MM.1S (cell line): ENCODE measurements at regions not wholly inside any gene's neighbourhood (a gene's known extent, or its start where the extent isn't known, plus 50 kb on each side); places are given as distances from the start of the nearest gene placed in this dataset.

ENCODE experiments used
- DNase-seq: peaks from one replicate; pipeline ENCODE4 v3.0.0-alpha.2; 2015
- H2AFZ ChIP-seq: fragments of 300-600 bp; sonication (generic); 2 replicates; pipeline ENCODE4 v1.6.0; 2016; ENCODE audit warnings: antibody characterized with exemption, low read length
- H3F3A ChIP-seq: fragments of 300-600 bp; sonication (generic); 2 replicates; pipeline ENCODE4 v1.6.1; 2016; ENCODE audit warnings: mild to moderate bottlenecking, antibody characterized with exemption, low read length, moderate library complexity, mixed read lengths; ENCODE audit not compliant: insufficient read depth
- H3K27ac ChIP-seq: fragments of 300-600 bp; sonication (generic); 2 replicates; pipeline ENCODE4 v1.5.1; 2016; ENCODE audit warnings: mild to moderate bottlenecking, low read length
- H3K27me3 ChIP-seq: fragments of 300-600 bp; sonication (generic); replicated peaks from 2 replicates; pipeline ENCODE4 v1.6.0; 2016; ENCODE audit warnings: low read length; ENCODE audit not compliant: insufficient read depth
- H3K36me3 ChIP-seq: fragments of 300-600 bp; sonication (generic); replicated peaks from 2 replicates; pipeline ENCODE4 v1.6.1; 2016; ENCODE audit warnings: mild to moderate bottlenecking, low read length, mixed read lengths; ENCODE audit not compliant: insufficient read depth
- H3K4me1 ChIP-seq: fragments of 300-600 bp; sonication (generic); 2 replicates; pipeline ENCODE4 v1.6.1; 2016; ENCODE audit warnings: low read length, mixed read lengths
- H3K4me2 ChIP-seq: fragments of 300-600 bp; sonication (generic); 2 replicates; pipeline ENCODE4 v1.6.0; 2016; ENCODE audit warnings: low read depth, low read length
- H3K4me3 ChIP-seq: fragments of 300-600 bp; sonication (generic); 2 replicates; pipeline ENCODE4 v1.5.1; 2016; ENCODE audit warnings: low read length, mixed read lengths
- H3K79me2 ChIP-seq: fragments of 300-600 bp; sonication (generic); 2 replicates; pipeline ENCODE4 v1.6.1; 2016; ENCODE audit warnings: mixed run types, low read length, mixed read lengths
- H3K9ac ChIP-seq: fragments of 300-600 bp; sonication (generic); 2 replicates; pipeline ENCODE4 v1.6.1; 2016; ENCODE audit warnings: low read length, mixed read lengths
- H3K9me2 ChIP-seq: fragments of 300-600 bp; sonication (generic); replicated peaks from 2 replicates; pipeline ENCODE4 v1.6.1; 2016; ENCODE audit warnings: mild to moderate bottlenecking, low read length, mixed read lengths; ENCODE audit not compliant: insufficient read depth
- H3K9me3 ChIP-seq: fragments of 300-600 bp; sonication (generic); replicated peaks from 2 replicates; pipeline ENCODE4 v1.6.1; 2016; ENCODE audit warnings: mild to moderate bottlenecking, low read length, mixed read lengths; ENCODE audit not compliant: insufficient read depth
- H4K20me1 ChIP-seq: fragments of 300-600 bp; sonication (generic); 2 replicates; pipeline ENCODE4 v1.6.1; 2016; ENCODE audit warnings: mild to moderate bottlenecking, low read length, moderate library complexity, mixed read lengths; ENCODE audit not compliant: insufficient read depth
- CTCF ChIP-seq: fragments of 300-600 bp; sonication (generic); IDR thresholded peaks from 2 replicates; pipeline ENCODE4 v1.5.1; 2016; ENCODE audit warnings: antibody characterized with exemption, low read length, mixed read lengths
- EZH2 ChIP-seq: fragments of 300-600 bp; sonication (generic); optimal IDR thresholded peaks from 2 replicates; pipeline ENCODE3; 2017; ENCODE audit warnings: low read depth, mild to moderate bottlenecking, antibody characterized with exemption, low read length, mixed read lengths
- EZH2phosphoT487 ChIP-seq: fragments of 300-600 bp; sonication (generic); IDR thresholded peaks from 2 replicates; pipeline ENCODE4 v1.6.1; 2018; ENCODE audit warnings: antibody characterized with exemption, low read length

- Histone ChIP-seq H3K36me3 (no peaks in the 10 kb centered on the region), H3F3A (no peaks in the 10 kb centered on the region), H3K4me3 (no peak overlapping the region), H3K79me2 (no peaks in the 10 kb centered on the region), H3K9ac (no peak overlapping the region), H3K9me3 (no peaks in the 10 kb centered on the region), H3K27ac (no peak overlapping the region), H3K4me1 (no peaks in the 10 kb centered on the region), H2AFZ (no peak overlapping the region), H3K27me3 (peaks cover 50% of the 10 kb centered on the region), H3K4me2 (no peak overlapping the region), H3K9me2 (no peaks in the 10 kb centered on the region), H4K20me1 (no peaks in the 10 kb centered on the region)
- DNase-seq: no peak
- TF ChIP-seq EZH2phosphoT487 (no peak), CTCF (no peak), EZH2 (no peak)
Observed at GRCh38 chr17:427327-427726, 74.7 kb upstream of the RPH3AL start.

GRCh38 chr17:422196-422930 lies 69.8 kb upstream of the RPH3AL start:
- TF ChIP-seq CTCF (no peak), EZH2 (no peak), EZH2phosphoT487 (no peak)
- no peaks in the 10 kb centered on the region for H3K9me3 ChIP-seq
- no peaks in the 10 kb centered on the region for H3K9me2 ChIP-seq
- no peak overlapping the region for H3K4me2 ChIP-seq
- no peaks in the 10 kb centered on the region for H3K79me2 ChIP-seq
- H4K20me1 ChIP-seq: no peaks in the 10 kb centered on the region
- no peaks in the 10 kb centered on the region for H3F3A ChIP-seq
- H3K36me3 ChIP-seq: no peaks in the 10 kb centered on the region
- H3K4me3 ChIP-seq: no peak overlapping the region
- peaks cover 90% of the 10 kb centered on the region for H3K27me3 ChIP-seq
- H3K9ac ChIP-seq: no peak overlapping the region
- no peak for DNase-seq
- H3K4me1 ChIP-seq: no peaks in the 10 kb centered on the region
- H2AFZ ChIP-seq: no peak overlapping the region
- no peak overlapping the region for H3K27ac ChIP-seq

- TF ChIP-seq CTCF (no peak), EZH2phosphoT487 (no peak), EZH2 (no peak)
- no peak overlapping the region for H3K4me2 ChIP-seq
- no peak overlapping the region for H3K9ac ChIP-seq
- H3K4me3 ChIP-seq: no peak overlapping the region
- H3K36me3 ChIP-seq: no peaks in the 10 kb centered on the region
- no peaks in the 10 kb centered on the region for H3K9me2 ChIP-seq
- H3K9me3 ChIP-seq: no peaks in the 10 kb centered on the region
- H3K27me3 ChIP-seq: peaks cover 92% of the 10 kb centered on the region
- H3K27ac ChIP-seq: no peak overlapping the region
- no peak overlapping the region for H2AFZ ChIP-seq
- no peak for DNase-seq
- H3F3A ChIP-seq: no peaks in the 10 kb centered on the region; the same call in 1 of the 2 replicates
- H4K20me1 ChIP-seq: no peaks in the 10 kb centered on the region
- no peaks in the 10 kb centered on the region for H3K79me2 ChIP-seq
- H3K4me1 ChIP-seq: 0 out of 2 replicates have a peak, but pooled peaks cover 3% of the 10 kb centered on the region
Observed at GRCh38 chr17:420479-421175, 68.0 kb upstream of the RPH3AL start.
